ENCODE measurements at regions not wholly inside any gene's neighbourhood (a gene's known extent, or its start where the extent isn't known, plus 50 kb on each side); places are given as distances from the start of the nearest gene placed in this dataset.
A peak's percentile ranks its signal among the peaks of the same experiment; 100 is the strongest.

DNA sequence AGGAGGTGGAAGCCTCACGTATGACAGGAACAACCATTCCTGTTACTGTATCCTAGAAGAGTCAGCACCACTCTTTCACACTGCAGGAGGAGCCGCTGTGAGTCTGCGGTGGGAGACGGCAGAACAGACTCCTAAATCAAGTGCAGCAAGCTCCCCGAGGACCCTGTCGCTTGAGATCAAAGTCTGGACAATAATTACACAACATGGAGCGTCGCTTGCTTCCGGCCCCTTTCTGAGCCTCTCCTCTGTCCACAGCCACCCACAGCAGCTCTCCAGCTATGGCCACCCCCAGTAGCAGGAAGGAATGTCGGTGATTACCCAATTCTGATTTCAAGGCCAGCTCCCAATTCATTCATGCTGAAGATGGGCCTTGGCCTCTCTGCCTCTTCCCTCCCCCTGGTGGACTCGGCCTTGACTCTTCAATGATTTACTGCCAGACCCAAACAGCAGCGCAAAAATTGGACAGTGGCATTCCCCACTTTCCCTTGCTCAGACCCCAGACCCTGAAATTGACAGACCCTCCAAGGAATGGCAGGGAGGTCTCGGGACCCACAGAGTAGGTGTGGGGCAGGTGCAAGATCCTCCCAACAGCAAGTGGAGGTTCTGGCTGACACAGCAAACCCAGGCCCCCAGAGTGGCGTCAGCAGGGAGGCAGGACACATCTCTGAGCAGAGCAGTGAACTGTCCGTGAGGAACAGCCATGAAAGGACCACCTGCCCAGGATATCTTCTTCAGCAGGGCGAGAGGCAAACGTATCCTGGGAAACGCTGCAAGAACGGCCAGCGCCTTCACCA, 272.7 kb upstream of the DIO3 start (continued):
- TF ChIP-seq SP140L (CRISPR knock-in tag; IDR thresholded peaks at IDR 0.05; ENCODE audit: borderline replicate concordance) (peak; percentile 66; the same call in 1 of the 2 replicates), BORCS8-MEF2B (CRISPR knock-in tag; IDR thresholded peaks at IDR 0.05) (peak; percentile 71; the same call in 1 of the 2 replicates), POLR2G (IDR thresholded peaks at IDR 0.05; ENCODE audit: low read depth, low read length) (peak; percentile 72), PATZ1 (CRISPR knock-in tag; IDR thresholded peaks at IDR 0.05) (peak; percentile 94), SALL1 (CRISPR knock-in tag; IDR thresholded peaks at IDR 0.05) (peak; percentile 99), TCF7 (IDR thresholded peaks at IDR 0.05; ENCODE audit: low read depth) (peak; percentile 96), ZNF382 (CRISPR knock-in tag; IDR thresholded peaks at IDR 0.05; ENCODE audit: borderline replicate concordance) (no peak), ZNF354B (CRISPR knock-in tag; IDR thresholded peaks at IDR 0.05) (no peak), POLR2AphosphoS5 (IDR thresholded peaks at IDR 0.05; ENCODE audit: low read depth, low read length) (peak; percentile 73), ZNF772 (CRISPR knock-in tag; IDR thresholded peaks at IDR 0.05) (peak; percentile 92), U2AF2 (IDR thresholded peaks at IDR 0.05; ENCODE audit: low read depth, low read length) (no peak), ZNF546 (CRISPR knock-in tag; conservative IDR thresholded peaks at IDR 0.05) (no peak), ZNF44 (CRISPR knock-in tag; IDR thresholded peaks at IDR 0.05) (no peak), NFIC (IDR thresholded peaks at IDR 0.05; ENCODE audit: low read length) (peak; percentile 86), ZNF556 (CRISPR knock-in tag; IDR thresholded peaks at IDR 0.05; ENCODE audit: borderline replicate concordance) (peak; percentile 76; the same call in 1 of the 2 replicates), SNAI1 (CRISPR knock-in tag; IDR thresholded peaks at IDR 0.05; ENCODE audit: borderline replicate concordance) (no peak), KLF12 (CRISPR knock-in tag; IDR thresholded peaks at IDR 0.05; ENCODE audit: borderline replicate concordance) (no peak; the same call in 1 of the 2 replicates)
- TF ChIP-seq, protein P1, sequence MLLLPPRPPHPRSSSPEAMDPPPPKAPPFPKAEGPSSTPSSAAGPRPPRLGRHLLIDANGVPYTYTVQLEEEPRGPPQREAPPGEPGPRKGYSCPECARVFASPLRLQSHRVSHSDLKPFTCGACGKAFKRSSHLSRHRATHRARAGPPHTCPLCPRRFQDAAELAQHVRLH (CRISPR knock-in tag; IDR thresholded peaks at IDR 0.05; ENCODE audit: borderline replicate concordance, low read depth): peak; percentile 60; the same call in 1 of the 2 replicates
- TF ChIP-seq, protein P2, sequence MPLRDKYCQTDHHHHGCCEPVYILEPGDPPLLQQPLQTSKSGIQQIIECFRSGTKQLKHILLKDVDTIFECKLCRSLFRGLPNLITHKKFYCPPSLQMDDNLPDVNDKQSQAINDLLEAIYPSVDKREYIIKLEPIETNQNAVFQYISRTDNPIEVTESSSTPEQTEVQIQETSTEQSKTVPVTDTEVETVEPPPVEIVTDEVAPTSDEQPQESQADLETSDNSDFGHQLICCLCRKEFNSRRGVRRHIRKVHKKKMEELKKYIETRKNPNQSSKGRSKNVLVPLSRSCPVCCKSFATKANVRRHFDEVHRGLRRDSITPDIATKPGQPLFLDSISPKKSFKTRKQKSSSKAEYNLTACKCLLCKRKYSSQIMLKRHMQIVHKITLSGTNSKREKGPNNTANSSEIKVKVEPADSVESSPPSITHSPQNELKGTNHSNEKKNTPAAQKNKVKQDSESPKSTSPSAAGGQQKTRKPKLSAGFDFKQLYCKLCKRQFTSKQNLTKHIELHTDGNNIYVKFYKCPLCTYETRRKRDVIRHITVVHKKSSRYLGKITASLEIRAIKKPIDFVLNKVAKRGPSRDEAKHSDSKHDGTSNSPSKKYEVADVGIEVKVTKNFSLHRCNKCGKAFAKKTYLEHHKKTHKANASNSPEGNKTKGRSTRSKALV (CRISPR knock-in tag; IDR thresholded peaks at IDR 0.05): no peak
- TF ChIP-seq, protein P3, sequence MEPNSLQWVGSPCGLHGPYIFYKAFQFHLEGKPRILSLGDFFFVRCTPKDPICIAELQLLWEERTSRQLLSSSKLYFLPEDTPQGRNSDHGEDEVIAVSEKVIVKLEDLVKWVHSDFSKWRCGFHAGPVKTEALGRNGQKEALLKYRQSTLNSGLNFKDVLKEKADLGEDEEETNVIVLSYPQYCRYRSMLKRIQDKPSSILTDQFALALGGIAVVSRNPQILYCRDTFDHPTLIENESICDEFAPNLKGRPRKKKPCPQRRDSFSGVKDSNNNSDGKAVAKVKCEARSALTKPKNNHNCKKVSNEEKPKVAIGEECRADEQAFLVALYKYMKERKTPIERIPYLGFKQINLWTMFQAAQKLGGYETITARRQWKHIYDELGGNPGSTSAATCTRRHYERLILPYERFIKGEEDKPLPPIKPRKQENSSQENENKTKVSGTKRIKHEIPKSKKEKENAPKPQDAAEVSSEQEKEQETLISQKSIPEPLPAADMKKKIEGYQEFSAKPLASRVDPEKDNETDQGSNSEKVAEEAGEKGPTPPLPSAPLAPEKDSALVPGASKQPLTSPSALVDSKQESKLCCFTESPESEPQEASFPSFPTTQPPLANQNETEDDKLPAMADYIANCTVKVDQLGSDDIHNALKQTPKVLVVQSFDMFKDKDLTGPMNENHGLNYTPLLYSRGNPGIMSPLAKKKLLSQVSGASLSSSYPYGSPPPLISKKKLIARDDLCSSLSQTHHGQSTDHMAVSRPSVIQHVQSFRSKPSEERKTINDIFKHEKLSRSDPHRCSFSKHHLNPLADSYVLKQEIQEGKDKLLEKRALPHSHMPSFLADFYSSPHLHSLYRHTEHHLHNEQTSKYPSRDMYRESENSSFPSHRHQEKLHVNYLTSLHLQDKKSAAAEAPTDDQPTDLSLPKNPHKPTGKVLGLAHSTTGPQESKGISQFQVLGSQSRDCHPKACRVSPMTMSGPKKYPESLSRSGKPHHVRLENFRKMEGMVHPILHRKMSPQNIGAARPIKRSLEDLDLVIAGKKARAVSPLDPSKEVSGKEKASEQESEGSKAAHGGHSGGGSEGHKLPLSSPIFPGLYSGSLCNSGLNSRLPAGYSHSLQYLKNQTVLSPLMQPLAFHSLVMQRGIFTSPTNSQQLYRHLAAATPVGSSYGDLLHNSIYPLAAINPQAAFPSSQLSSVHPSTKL (CRISPR knock-in tag; IDR thresholded peaks at IDR 0.05): peak; percentile 100
